ENCODE measurements at regions not wholly inside any gene's neighbourhood (a gene's known extent, or its start where the extent isn't known, plus 50 kb on each side); places are given as distances from the start of the nearest gene placed in this dataset.

DNA sequence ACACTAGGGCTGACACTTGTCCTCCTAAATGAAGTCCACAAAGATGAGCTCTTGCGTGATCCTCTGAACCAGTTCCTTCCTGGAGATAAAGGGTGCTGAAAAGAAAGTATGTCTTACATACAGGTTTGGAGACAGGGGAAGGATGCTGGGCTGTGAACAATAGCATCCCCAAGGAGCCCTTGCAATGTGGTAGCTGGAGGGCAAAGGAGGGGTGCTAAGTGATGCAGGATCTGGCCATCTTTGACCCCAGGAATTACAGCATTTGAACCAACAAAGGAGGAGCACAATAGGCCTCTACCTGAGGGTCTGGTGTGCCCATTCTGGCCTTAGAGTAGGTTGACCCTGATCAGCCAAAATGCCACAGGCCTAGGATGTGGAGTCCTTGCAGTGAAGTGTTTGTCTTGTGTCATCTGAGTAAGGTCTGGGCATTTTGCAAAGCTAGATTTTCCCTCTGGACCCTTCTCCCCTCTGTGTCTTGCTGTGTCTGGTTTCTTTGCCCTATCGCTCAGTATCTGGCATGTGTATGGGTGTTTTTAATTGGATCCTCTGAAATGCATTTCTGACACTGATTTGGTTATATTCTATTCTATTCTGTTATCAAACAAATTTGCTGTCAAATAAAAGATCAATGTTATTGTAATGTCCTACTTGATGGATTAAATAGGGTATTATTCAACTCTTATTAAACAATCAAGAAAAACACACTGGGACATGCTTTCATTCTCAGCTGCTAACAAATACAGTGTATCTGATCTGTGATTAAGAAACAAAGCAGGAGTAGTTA lies 364.8 kb upstream of the MEIS1 start:
- TF ChIP-seq, protein P1, sequence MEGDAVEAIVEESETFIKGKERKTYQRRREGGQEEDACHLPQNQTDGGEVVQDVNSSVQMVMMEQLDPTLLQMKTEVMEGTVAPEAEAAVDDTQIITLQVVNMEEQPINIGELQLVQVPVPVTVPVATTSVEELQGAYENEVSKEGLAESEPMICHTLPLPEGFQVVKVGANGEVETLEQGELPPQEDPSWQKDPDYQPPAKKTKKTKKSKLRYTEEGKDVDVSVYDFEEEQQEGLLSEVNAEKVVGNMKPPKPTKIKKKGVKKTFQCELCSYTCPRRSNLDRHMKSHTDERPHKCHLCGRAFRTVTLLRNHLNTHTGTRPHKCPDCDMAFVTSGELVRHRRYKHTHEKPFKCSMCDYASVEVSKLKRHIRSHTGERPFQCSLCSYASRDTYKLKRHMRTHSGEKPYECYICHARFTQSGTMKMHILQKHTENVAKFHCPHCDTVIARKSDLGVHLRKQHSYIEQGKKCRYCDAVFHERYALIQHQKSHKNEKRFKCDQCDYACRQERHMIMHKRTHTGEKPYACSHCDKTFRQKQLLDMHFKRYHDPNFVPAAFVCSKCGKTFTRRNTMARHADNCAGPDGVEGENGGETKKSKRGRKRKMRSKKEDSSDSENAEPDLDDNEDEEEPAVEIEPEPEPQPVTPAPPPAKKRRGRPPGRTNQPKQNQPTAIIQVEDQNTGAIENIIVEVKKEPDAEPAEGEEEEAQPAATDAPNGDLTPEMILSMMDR (IDR thresholded peaks at IDR 0.05): no peak

DNA sequence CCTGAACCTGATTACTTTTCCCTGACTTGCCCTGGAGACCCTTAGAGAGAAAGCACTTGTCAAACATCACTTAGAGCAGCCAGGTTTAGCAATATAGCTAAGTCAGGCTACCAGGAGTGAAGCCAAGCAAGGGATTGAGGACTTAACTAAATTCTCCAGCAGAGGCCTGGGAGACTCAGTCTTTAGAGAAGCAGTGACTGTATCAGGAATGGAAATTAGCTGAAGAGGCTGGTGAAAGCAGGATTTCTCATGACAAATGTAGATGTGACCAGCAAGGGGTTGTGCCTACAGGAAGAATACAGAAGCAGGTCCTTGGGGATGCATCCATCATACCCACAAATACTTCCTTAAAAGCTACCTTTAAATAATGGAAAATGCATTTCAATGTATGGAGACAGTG lies 368.9 kb upstream of the MEIS1 start:
- no peak overlapping the region for H3K4me3 ChIP-seq (ENCODE audit: low read depth in 1 of 2, low read length in 1 of 2)
- H3K4me1 ChIP-seq (ENCODE audit: control insufficient read depth in 1 of 2, insufficient read depth in 1 of 2, low read depth in 1 of 2, low read length in 1 of 2): no peaks in the 10 kb centered on the region
- H3K27me3 ChIP-seq: no peaks in the 10 kb centered on the region
- no peaks in the 10 kb centered on the region for H3K9me3 ChIP-seq
- no peak overlapping the region for H3K27ac ChIP-seq
- H3K36me3 ChIP-seq: no peaks in the 10 kb centered on the region
- TF ChIP-seq, protein P1 (IDR thresholded peaks at IDR 0.05): no peak

More for the DNA sequence above, 364.8 kb upstream of the MEIS1 start:
- Histone ChIP-seq H3K36me3 (no peaks in the 10 kb centered on the region), H3K4me1 (ENCODE audit: control insufficient read depth in 1 of 2, insufficient read depth in 1 of 2, low read depth in 1 of 2, low read length in 1 of 2) (no peaks in the 10 kb centered on the region), H3K27ac (no peak overlapping the region), H3K27me3 (no peaks in the 10 kb centered on the region), H3K4me3 (ENCODE audit: low read depth in 1 of 2, low read length in 1 of 2) (no peak overlapping the region), H3K9me3 (no peaks in the 10 kb centered on the region)

DNA sequence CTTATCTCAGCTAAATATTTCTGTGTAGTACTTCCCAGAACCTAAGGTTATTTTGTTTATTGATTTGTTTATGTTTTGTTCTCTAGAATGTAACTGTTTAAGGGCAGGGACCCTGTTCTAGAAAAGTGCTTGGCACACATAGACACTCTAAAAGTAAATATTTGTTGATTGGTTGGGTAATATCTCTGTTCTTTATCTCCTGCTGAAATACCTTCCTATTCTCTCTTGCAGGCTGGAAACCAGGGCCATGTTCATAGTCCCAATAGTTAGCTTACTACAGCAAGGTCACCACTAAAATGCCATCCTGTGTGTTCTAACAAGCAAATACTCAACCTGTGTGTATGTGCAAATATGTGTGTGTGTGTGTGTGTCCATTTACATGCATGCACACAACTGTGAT lies 375.6 kb upstream of the MEIS1 start:
- Histone ChIP-seq H3K9me3 (no peaks in the 10 kb centered on the region), H3K4me3 (ENCODE audit: low read depth in 1 of 2, low read length in 1 of 2) (no peak overlapping the region), H3K27ac (no peak overlapping the region), H3K36me3 (no peaks in the 10 kb centered on the region), H3K27me3 (no peaks in the 10 kb centered on the region), H3K4me1 (ENCODE audit: control insufficient read depth in 1 of 2, insufficient read depth in 1 of 2, low read depth in 1 of 2, low read length in 1 of 2) (no peaks in the 10 kb centered on the region)
- TF ChIP-seq, protein P1 (IDR thresholded peaks at IDR 0.05): no peak

DNA sequence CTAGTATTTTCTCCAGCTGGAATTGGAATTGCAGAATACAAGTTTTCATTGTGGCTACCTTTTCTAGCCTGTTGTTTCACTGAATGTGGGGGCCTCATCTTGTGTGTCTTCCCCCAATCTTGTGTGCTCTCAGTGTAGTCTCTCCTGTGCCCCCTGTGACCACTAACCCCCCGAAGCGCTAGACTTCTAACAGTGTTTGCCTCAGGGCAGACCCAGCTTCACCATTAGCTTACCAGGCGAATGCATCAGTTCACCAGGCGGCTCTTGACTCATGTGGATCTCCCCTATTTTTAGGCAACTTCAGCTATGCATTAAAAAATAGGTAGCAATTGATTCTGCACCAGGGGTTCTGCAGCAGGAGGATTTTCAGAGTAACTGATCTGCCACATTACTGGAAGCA lies 376.2 kb upstream of the MEIS1 start:
- no peaks in the 10 kb centered on the region for H3K27me3 ChIP-seq
- H3K9me3 ChIP-seq: no peaks in the 10 kb centered on the region
- no peaks in the 10 kb centered on the region for H3K36me3 ChIP-seq
- no peaks in the 10 kb centered on the region for H3K4me1 ChIP-seq (ENCODE audit: control insufficient read depth in 1 of 2, insufficient read depth in 1 of 2, low read depth in 1 of 2, low read length in 1 of 2)
- no peak overlapping the region for H3K27ac ChIP-seq
- no peak overlapping the region for H3K4me3 ChIP-seq (ENCODE audit: low read depth in 1 of 2, low read length in 1 of 2)
- TF ChIP-seq, protein P1 (IDR thresholded peaks at IDR 0.05): no peak

DNA sequence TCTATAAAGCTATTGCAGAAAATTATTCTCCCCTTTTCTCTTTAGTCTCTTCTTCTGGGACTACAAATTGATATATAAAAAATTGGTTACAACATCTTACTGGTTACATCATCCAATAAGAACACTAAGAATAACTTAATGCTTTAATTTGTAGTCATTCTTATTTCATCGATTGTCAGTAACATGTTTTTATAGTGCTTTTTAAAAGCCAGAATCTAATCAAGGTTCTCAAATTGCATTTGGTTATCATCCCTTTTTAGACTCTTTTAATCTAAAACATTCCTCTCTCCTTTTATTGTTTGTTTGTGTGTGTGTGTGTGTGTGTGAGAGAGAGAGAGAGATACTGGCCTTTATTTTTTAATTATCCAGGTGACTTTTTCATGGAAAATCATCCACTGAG lies 377.1 kb upstream of the MEIS1 start:
- H3K9me3 ChIP-seq: no peaks in the 10 kb centered on the region
- H3K27me3 ChIP-seq: no peaks in the 10 kb centered on the region
- no peak overlapping the region for H3K4me3 ChIP-seq (ENCODE audit: low read depth in 1 of 2, low read length in 1 of 2)
- no peaks in the 10 kb centered on the region for H3K4me1 ChIP-seq (ENCODE audit: control insufficient read depth in 1 of 2, insufficient read depth in 1 of 2, low read depth in 1 of 2, low read length in 1 of 2)
- H3K36me3 ChIP-seq: no peaks in the 10 kb centered on the region
- TF ChIP-seq, protein P1 (IDR thresholded peaks at IDR 0.05): no peak
- no peak overlapping the region for H3K27ac ChIP-seq
